ENCODE measurements at regions not wholly inside any gene's neighbourhood (a gene's known extent, or its start where the extent isn't known, plus 50 kb on each side); places are given as distances from the start of the nearest gene placed in this dataset.

- ATAC-seq: no peak
- no peak for FAIRE-seq
- CTCF ChIA-PET (ENCODE audit: low intra/inter-chr PET ratio): no interaction called here
- H3K4me2 ChIP-seq (ENCODE audit: insufficient read depth, low read length): no peak overlapping the region
- intact Hi-C loops (cut with micrococcal nuclease) (no loop called here), in situ Hi-C loops (cut with MboI) (no loop called here)
- H3K4me1 ChIP-seq (replicated peaks in 1 of 2; ENCODE audit: control insufficient read depth in 2 of 2, insufficient read depth in 2 of 2, low read length in 2 of 2): no peaks in the 10 kb centered on the region
- H3K27ac ChIP-seq (ENCODE audit: extremely low read depth, low read depth, low read length): no peak overlapping the region
- DNase-seq (ENCODE audit: extremely low read depth in 1 of 4, low spot score in 3 of 4): no peak
- no peaks in the 10 kb centered on the region for H3K9me3 ChIP-seq (replicated peaks; ENCODE audit: control insufficient read depth, insufficient read depth, low read depth, low read length)
- POLR2A ChIA-PET: no interaction called here
- WGBS (ENCODE audit: insufficient coverage, low coverage, missing lambda C conversion rate): 3% methylated on average over 2 of the region's 2 CpGs
- H3K79me2 ChIP-seq (ENCODE audit: control insufficient read depth, insufficient read depth, low read length): no peaks in the 10 kb centered on the region
- no peaks in the 10 kb centered on the region for H3K9me1 ChIP-seq (ENCODE audit: control insufficient read depth, insufficient read depth, low read length)
- H3K9ac ChIP-seq (ENCODE audit: insufficient read depth in 1 of 2, low read depth in 2 of 2, low read length in 2 of 2): no peak overlapping the region
- H3K36me3 ChIP-seq (ENCODE audit: control insufficient read depth, insufficient read depth, low read length): no peaks in the 10 kb centered on the region
- no peak overlapping the region for H3K4me3 ChIP-seq
- no peaks in the 10 kb centered on the region for H3K27me3 ChIP-seq (ENCODE audit: control insufficient read depth in 2 of 2, insufficient read depth in 2 of 2, low read length in 2 of 2)
- BruUV-seq (replicated peaks): no TSS peak
- H4K20me1 ChIP-seq (replicated peaks; ENCODE audit: control insufficient read depth, insufficient read depth, low read length): no peaks in the 10 kb centered on the region
- no peak overlapping the region for H2AFZ ChIP-seq (ENCODE audit: low read depth, low read length)
- no peak for TF ChIP-seq CEBPB (tag; IDR thresholded peaks at IDR 0.05)
- TF ChIP-seq GTF2E2 (tag; IDR thresholded peaks at IDR 0.05): no peak
- no peak for TF ChIP-seq HDAC2 (IDR thresholded peaks at IDR 0.05)
- no peak for TF ChIP-seq CC2D1A (IDR thresholded peaks at IDR 0.05)
- TF ChIP-seq, protein P1, sequence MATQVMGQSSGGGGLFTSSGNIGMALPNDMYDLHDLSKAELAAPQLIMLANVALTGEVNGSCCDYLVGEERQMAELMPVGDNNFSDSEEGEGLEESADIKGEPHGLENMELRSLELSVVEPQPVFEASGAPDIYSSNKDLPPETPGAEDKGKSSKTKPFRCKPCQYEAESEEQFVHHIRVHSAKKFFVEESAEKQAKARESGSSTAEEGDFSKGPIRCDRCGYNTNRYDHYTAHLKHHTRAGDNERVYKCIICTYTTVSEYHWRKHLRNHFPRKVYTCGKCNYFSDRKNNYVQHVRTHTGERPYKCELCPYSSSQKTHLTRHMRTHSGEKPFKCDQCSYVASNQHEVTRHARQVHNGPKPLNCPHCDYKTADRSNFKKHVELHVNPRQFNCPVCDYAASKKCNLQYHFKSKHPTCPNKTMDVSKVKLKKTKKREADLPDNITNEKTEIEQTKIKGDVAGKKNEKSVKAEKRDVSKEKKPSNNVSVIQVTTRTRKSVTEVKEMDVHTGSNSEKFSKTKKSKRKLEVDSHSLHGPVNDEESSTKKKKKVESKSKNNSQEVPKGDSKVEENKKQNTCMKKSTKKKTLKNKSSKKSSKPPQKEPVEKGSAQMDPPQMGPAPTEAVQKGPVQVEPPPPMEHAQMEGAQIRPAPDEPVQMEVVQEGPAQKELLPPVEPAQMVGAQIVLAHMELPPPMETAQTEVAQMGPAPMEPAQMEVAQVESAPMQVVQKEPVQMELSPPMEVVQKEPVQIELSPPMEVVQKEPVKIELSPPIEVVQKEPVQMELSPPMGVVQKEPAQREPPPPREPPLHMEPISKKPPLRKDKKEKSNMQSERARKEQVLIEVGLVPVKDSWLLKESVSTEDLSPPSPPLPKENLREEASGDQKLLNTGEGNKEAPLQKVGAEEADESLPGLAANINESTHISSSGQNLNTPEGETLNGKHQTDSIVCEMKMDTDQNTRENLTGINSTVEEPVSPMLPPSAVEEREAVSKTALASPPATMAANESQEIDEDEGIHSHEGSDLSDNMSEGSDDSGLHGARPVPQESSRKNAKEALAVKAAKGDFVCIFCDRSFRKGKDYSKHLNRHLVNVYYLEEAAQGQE (IDR thresholded peaks at IDR 0.05; ENCODE audit: borderline replicate concordance): no peak
- TF ChIP-seq, protein P1 (CRISPR knock-in tag; IDR thresholded peaks at IDR 0.05; ENCODE audit: low read depth): no peak
- no peak for TF ChIP-seq CBX2 (IDR thresholded peaks at IDR 0.05; ENCODE audit: insufficient read depth, low read length, poor library complexity, severe bottlenecking)
- no peak for TF ChIP-seq MBD2 (IDR thresholded peaks at IDR 0.05; ENCODE audit: borderline replicate concordance, low read depth)
- TF ChIP-seq SRSF3 (IDR thresholded peaks at IDR 0.05; ENCODE audit: insufficient read depth, low read length): no peak
- TF ChIP-seq ZNF707 (CRISPR knock-in tag; conservative IDR thresholded peaks at IDR 0.05): no peak
- TF ChIP-seq ZNF518B (CRISPR knock-in tag; IDR thresholded peaks at IDR 0.05): no peak
- no peak for TF ChIP-seq ZNF232 (CRISPR knock-in tag; IDR thresholded peaks at IDR 0.05)
These were observed 331.7 kb downstream of the PPARGC1A start for GRCh38 chr4:23558101-23558500.

Data from K562 (cell line).